GM04503 (cell line): ENCODE measurements at regions not wholly inside any gene's neighbourhood (a gene's known extent, or its start where the extent isn't known, plus 50 kb on each side); places are given as distances from the start of the nearest gene placed in this dataset.
"Not testable (repeated sequence)": the region's sequence is repeated elsewhere in the genome, so short reads cannot be mapped to it uniquely, and the experiment has no call there.

Experiments
- DNase-seq: peaks from one replicate; pipeline ENCODE4 v3.0.0-alpha.2; 2012; ENCODE audit warnings: low read depth

DNA sequence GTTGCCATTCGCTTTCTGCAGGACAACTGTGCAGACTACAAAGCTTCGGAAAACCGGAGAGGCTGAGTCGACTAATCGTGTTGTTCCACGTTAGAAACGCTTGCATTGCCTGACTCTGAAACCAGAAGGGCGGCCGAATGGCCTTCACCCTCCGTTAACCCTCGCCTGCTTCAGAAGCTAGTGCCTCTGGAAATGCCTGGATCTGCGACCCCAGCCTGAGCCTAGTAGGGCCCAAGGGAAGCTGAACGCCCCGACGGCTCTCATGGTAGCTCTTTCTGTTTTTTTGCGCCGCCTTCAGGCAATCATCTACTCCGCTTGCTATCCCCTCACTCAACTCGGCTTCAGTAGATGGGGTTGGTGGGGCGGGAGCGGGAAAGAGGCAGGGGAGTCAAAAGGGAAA lies 117.3 kb downstream of the PPIAL4A start:
- not testable (repeated sequence) for DNase-seq

DNA sequence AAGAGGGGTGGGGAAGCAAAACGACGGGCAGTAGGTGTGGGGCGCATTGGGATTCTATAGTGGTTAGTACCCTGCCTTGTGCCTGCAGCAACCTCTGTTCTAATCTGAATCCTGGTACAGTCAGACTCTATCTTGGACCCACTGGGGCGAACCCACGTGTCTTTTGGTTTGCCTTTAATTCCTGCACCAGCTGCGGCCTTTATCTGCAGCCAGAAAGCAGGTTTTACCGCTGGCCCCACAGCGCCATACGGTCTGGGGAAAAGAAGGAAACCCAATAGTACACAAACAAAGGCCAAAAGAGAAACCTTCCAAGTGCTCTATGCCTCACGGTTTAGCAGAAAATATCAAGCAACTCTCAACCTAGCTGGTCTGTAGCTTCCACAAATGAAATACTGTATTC lies 118.2 kb downstream of the PPIAL4A start:
- DNase-seq, result not testable (repeated sequence)

DNA sequence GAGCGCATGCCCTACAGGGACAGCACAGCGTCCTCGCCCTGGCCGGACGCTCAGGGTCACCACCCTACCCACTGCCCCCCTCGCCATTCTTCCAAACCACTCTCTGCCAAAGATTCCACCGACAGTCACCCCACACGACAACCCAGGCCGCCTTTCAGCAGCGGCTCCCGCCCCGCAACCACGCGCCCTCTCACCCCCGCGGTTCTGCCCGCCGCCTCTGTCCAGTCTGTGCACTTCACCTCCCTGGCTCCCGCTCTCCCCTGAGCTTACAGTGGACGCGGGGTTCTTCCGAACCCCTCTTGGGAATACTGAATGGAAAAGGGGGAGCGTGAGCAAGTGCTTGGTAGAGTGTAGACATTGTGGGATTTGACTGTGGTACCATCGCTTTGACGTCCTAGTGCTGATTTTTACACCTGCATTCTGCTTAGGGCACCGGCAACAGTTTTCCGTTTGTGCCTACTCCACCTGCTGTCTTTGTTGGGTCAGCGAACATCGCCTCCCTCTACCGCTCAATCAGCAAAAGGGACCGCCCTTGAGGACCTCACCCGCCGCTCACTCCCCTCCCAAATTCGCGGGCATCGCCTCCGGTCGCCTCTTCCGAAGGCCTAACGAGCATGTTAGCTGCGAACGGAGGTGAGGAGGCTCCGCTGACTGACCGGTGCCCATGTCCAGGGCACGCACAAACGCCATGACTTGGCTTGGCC lies 119.1 kb downstream of the PPIAL4A start:
- not testable (repeated sequence) for DNase-seq

DNA sequence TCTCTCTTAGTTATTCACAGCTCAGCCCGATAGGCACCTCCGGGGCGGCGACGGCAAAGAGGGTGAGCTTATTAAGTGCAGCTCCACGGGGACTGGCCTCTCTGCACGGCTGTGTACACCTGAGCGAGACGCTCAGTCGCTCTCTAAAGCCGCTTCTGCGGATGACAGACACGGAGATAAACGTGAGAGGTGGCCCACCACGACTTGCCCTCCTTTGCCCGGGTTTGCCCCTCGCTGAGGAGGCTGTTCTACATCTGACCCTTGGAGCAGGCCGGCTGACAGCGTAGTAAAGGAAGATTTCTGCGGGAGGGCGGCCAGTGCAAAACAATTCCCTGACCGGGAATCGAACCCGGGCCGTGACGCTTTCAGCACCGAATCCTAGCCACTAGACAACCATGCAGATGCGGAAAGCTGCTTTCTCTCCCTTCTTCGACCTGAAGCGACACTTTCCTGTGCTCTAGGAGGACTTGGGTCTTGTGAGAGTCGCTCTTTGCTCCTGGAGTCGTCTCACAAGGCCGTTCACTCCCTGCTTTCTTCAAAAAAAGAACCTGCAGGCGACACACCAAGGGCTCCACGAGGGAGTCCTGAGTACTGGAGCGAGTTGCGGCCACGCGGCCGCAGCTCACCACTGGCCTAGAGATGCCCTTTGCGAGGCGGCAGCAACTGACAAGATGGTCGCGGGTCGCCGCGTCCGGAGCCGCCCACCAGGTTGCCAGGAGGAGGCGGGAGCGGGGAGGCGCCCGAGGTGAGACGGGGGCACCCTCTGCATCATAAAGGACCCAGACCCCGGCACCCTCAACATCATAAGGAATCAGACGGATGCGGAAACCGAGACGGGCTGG lies 119.9 kb downstream of the PPIAL4A start:
- DNase-seq, result not testable (repeated sequence)

DNA sequence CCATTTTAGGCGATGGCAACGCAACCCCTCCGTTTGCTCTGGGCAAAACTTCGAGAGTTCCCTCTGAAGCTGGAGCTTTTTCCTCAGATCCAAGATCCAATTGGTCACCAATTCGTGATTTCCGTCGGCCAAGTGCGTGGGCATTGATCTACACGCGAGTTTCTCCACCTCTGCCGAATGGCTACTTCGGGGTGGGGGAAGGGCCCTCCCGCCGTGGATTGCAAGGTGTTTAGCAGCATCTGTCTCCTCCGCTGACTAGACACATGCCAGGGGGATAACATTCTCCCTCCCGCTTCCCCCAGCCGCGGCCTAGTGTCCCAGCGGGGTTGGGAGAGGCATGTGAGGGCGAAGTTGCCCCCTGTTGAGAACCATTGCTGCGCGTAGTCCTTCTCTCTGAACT lies 120.6 kb downstream of the PPIAL4A start:
- not testable (repeated sequence) for DNase-seq

DNA sequence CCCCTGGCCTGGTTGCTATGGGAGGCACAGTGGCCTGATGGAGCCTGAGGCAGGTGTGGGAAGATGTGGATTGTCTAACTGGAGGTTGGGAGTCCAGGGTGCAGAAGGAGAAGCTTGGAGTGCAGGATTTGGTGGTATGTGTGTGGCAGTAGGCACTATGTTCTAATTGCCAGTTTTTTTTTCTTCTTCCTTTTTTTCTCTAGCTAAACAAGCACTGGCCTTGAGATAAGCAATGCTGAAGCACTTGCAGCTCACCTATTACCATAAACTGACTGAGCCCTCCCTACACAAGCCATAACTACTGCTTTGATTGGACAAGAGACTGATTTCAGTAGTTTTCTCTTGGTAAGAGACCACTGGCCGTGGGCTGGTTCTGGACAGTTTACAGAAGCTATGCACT lies 123.6 kb downstream of the PPIAL4A start:
- DNase-seq, result not testable (repeated sequence)

DNA sequence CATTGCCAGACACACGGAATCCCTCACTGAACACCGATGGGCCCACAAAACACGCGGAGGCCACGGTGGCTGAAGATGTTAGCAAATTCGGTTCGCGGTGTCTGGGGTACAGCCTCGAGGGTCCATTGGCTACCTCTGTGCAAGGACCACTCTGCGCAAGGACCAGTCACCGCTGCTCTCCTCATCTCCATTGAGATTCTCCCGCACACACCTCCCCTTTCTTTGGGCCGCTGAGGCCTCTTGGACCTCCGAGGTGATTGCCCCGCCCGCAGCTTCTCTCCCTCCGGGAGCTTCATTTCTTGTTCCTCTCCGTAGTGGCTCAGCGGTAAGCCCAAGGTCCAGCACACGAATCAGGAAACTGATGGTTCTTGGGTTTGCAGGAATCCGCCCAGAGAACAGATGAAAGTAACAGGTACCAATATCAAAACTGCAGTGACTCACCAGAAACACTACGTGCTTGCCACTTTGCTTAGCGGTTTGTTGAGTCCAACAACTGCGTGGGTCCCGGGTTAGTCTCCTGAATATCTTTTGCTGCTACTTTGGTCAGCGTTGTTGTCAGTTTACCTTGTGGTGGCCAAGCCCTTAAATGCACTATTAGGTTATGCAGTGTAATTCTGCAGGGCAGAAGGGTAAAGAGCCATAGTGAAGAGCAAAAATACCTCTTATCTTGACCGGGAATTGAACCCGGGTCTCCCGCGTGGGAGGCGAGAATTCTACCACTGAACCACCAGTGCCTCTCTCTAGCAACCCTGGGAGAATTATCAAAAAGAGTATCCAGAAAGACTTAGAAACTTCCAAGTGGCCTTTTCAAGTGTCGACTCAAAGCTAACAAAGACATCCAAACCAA lies 126.8 kb downstream of the PPIAL4A start:
- DNase-seq, result peak; percentile 26

DNA sequence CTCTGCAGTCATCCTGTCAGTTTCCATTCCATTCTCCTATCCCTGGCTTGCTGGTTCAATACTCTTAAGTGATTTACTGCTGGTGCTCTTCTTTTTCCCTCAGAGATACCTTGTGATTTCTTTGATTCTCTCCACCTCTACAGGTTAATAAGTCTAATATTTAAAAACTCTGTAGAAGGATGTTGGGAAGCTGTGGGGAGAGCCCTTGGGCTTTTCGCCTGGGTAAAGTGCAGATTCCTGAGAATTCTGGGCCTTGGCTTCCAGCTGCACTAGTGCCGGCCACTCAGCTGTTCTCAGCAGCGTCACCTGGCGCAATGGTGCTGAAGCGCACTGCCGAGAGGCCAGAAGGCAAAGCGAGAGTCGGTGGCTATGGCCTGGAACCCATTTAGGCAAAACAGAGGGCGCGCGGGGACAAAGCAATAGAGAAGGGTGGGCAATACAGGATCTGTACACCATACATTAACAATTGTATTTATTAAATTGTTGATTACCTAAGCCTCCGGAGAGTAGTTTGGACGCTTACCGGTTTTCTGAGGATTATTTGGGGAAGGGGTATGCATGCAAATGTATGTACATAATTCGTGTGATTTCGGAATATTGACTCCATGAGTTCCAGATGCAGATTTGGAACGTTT lies 130.3 kb downstream of the PPIAL4A start:
- not testable (repeated sequence) for DNase-seq

DNA sequence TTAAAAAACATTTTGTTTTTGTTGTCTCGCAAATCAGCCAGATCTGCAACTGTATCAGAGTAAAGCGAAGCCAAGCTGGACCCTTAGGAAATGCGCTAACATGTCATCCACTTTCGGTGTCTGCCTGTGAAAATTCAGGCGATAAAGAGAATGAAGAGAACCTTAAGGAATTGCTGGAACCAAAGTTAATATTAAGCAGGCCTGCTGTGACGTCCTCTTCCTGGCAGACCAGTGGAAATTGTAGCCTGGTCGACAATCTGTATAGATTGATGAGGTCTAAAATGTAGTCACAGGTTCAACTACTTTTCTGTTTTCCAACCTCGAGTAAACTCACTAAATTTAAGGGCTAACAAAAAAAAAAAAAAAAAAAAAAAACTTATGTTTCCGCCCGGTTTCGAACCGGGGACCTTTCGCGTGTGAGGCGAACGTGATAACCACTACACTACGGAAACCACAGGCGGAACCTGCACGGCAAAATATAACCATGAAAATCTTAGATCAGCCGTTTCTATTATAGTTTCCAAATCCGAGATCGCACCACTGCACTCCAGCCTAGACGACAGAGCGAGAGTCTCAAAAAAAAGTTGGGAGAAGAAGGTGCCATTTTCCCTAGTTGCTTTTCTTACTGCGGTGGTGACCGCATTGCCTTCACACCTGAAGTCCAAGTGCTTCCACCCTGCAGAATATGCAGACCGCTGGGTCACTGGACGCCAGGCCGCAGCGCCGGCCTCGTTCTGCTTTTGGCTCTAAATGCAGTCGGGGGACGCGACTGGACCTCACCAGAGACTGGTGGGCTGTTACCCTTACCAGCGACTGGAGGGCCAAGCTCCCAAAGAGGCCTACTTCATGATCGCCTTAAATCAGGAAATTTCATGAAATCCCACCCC lies 131.0 kb downstream of the PPIAL4A start:
- peak; percentile 0 for DNase-seq

DNA sequence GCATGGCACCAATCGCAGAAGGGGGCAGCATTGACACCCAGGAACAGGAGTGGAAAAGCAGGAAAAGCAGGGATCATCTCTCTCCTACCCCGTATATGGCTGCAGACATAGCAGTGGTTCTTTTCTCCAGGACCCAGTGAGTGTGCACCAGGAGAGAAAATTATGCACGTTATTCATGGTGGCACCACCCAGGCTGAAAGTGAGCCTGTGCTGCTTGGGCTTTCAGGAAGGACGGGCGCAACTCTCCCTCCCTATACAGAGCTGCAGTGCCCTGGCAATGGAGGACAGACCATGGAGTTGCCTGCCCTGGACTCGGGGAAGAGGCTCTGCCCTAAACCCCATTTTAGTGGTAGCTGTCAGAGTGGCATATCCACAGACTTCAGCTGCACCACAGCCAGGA lies 132.1 kb downstream of the PPIAL4A start:
- not testable (repeated sequence) for DNase-seq

DNA sequence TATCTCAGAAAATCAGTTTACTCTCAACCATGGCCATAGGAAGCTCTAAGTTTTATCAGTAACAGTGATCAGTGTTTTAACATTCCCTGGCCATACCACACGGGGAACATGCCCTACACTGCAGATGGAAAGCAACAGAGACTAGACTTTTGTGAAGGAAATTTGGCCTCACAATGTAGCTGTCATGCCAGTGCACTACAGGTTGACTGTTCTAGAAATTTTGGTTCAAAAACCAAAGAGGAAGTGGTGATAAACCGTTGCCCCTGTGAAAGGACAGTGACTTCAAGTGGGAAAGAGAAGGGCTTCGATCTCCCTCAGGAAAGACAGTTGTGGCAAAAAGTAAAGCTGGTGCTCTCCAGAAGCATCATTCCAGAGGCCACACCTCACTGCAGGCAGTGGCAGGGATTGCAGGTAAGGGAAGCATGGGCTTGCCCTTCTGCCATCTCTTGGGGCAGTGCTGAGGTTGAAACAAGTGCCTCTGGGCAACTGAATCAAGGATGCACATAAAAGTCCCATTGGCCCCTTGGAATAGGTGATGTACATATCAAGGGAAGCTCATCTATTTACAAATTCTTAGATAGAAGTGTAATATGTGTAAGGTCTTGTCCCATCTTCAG lies 143.4 kb downstream of the PPIAL4A start:
- not testable (repeated sequence) for DNase-seq

DNA sequence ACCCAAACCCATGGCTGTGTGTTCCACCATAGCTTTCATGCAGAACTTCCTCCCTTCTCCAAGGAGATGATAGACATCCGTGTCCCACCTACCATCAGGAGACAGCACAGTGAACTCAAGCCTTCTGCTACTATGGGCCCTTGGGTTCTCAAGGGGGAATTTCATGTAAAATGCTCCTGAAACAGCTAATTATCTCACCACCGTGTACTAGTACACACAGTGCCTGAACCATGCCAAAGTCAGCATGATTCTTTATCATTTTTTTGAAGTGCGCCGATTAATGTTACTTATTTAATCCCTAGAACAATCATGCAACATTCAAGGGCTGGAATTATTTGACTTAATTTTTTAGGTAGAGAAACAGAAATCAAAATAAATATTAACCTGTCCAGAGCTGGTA lies 147.2 kb downstream of the PPIAL4A start:
- not testable (repeated sequence) for DNase-seq

DNA sequence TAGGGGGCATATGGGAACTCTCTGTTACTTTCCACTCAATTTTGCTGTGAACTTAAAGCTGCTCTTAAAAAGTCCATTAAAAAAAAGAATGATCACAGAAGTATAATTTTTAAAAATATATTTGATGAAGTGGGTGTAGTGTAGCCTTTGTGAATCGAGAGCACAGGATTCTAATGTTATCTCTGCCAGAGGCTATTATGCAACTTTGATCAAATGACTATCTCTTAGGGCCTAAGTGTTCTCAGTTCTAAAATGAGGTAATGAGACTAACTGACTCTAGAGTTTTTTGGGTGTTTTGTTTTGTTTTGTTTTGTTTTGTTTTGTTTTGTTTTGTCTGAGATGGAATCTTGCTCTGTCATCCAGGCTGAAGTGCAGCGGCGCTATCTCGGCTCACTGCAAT lies 143.2 kb downstream of the FAM72B start:
- DNase-seq, result not testable (repeated sequence)

DNA sequence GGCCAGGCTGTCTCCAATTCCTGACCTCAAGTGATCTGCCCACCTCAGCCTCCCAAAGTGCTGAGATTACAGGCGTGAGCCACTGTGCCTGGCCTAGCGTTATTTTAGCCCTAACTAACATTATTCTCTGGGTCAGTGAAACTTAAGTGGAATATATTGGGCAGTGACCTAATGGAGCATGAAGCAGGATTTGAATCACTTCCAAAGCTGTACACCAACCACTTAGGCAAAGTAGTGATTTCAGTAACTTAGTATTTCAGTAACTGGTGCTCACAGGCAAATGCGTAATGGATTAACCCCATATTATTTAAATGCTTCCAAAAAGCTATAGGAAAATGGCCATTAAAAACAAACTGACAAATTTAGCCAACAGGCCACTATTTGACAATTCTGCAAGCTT lies 142.6 kb downstream of the FAM72B start:
- DNase-seq, result not testable (repeated sequence)

DNA sequence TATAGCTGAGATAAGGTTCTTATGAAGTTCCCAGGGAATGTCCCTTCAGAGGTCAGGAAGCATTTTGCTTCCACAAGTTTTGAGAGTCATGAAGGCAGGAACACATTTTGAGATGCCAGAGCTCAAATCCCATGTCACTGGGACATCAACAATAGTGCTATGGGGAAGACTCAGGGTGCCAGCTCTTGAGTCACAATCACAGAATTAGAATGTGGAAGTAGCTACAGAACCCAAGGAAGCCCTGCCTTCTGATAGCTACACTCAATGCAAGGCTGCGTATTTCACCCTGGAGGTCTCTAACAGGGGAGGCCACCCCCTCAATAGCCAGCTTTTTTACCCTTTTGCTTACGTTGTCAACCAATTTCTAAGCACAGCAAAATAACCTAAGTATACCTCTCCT lies 141.3 kb downstream of the FAM72B start:
- DNase-seq, result not testable (repeated sequence)

DNA sequence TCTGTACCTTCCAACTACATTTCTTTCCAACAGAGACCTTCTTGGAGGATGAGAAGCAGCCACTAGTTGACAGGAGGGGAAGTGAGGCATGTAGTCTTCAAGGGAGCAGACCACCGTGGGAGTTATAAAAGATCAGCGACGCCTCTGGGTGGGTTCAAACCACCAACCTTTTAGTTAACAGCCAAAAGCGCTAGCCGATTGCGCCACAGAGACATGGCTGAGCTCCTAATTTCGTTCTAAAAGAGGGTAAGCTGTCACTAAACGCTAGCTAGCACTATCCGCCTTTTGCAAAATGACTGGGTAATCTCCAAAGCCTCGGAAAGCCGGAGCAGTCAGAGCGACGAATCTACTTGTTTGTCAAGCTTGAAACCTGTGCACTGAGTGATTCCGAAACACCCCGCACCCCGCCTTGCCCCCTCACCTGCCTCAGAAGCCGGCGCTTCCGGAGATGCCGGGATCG lies 135.8 kb downstream of the FAM72B start:
- not testable (repeated sequence) for DNase-seq

DNA sequence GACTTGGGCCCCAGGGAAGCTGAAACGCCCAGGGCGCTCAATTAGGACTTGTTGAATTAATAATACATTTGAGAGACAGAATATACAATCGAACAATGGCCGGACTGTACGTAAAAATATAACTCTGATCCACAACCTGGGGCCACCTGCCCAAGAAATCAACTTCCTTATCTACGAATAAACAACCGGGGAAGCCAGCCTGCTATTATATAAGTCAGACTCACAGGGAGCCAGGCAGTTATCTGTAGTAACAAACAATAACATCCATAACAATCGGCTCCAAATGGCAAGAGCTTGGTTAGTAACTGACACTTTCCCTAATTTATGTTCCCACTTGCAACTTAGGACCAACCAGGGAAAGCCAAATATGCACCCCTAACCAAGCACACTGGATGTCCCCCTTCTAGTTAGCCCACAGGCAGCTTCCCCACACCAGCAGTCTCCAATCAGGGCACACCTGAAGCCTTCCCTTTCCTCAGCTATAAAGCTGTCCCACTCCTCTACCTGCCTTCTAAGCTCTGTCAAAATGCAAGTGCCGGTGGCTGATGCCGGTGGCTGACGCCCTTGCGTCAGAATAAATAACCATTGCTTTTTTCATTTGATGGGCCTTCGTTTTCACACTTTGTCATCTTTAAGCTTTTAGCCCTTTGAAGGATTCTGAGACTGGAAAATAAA lies 135.2 kb downstream of the FAM72B start:
- not testable (repeated sequence) for DNase-seq

DNA sequence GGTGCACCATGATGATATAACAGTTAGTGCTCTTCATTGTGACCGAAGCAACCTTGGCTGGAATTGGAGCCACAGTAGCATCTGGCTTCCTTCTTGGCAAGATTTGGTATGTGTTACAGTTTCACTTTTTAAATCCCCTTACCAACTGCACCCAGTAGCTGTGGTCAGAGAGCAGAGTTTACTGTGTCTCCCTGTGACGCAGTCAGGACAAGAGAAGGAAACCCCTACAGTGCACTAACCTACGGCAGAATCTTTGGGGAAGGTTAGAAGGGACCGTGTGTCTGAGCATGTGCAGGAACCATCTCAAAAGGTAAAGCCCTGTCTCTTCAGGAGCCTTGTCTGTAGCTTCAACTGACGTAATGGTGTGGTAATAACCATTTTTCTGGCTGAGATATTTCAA lies 134.0 kb downstream of the FAM72B start:
- DNase-seq, result not testable (repeated sequence)

DNA sequence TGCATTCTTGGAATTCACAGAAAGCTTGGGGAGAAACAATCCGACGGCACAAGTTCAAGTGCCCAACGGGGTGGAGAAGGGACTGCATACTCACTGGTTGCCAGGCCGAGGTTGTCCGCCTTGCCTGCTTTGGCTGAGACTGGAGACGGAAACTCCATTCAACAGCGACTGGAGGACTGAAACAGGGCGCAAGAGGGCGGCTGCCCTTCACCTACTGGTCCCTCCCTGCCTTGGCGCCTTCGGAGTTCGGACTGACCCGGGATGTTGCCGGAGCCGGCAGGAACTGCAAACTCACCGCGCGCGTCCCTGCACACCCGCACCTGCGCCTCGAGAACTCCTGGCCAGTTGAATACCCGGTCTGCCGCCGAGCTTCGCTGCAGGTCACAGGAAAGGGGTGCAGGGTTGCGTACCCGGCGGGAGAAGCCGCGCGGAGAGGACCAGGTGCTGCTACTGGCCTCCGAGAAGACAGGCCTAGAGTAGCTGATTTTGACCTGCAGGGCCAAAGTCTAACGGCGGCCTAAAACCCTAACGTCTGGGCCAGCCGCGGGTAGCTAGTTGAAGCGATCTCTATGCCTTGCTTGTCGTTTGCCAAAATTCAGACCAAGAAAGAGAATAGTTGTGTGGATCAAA lies 132.9 kb downstream of the FAM72B start:
- not testable (repeated sequence) for DNase-seq
